GM23248 (cell line): ENCODE measurements at regions not wholly inside any gene's neighbourhood (a gene's known extent, or its start where the extent isn't known, plus 50 kb on each side); places are given as distances from the start of the nearest gene placed in this dataset.

ENCODE experiments used
- EZH2 ChIP-seq: fragments of 200-600 bp; sonication (generic); IDR thresholded peaks from 2 replicates; pipeline ENCODE4 v1.6.1; 2018; ENCODE audit warnings: antibody characterized with exemption, mild to moderate bottlenecking; ENCODE audit not compliant: insufficient read depth, poor library complexity, severe bottlenecking
- EZH2phosphoT487 ChIP-seq: fragments of 200-600 bp; sonication (generic); IDR thresholded peaks from 2 replicates; pipeline ENCODE4 v1.6.1; 2018; ENCODE audit warnings: antibody characterized with exemption, moderate library complexity, mild to moderate bottlenecking, low read depth; ENCODE audit not compliant: insufficient read depth

GRCh38 chr4:20046931-20047677, 204.6 kb upstream of the SLIT2 start:
- TF ChIP-seq EZH2 (no peak), EZH2phosphoT487 (no peak)
